NOMO-1 treated with DMSO at 0.1 percent for 48 hours (cell line): ENCODE measurements at regions not wholly inside any gene's neighbourhood (a gene's known extent, or its start where the extent isn't known, plus 50 kb on each side); places are given as distances from the start of the nearest gene placed in this dataset.
"Not testable (repeated sequence)": the region's sequence is repeated elsewhere in the genome, so short reads cannot be mapped to it uniquely, and the experiment has no call there.

ENCODE experiments used
- DNase-seq: peaks from one replicate; lab custom pipeline; 2025; ENCODE audit not compliant: unreplicated experiment; lab: John Stamatoyannopoulos, UW

- DNase-seq, result no peak
These were observed 921.0 kb downstream of the KCNA4 start for GRCh38 chr11:29095821-29096220.

GRCh38 chr11:29093416-29094120 lies 923.3 kb downstream of the KCNA4 start:
- no peak for DNase-seq

GRCh38 chr11:29087200-29087812 lies 929.5 kb downstream of the KCNA4 start:
- DNase-seq, result no peak

- no peak for DNase-seq
These were observed 941.1 kb downstream of the KCNA4 start for GRCh38 chr11:29075726-29076125.

GRCh38 chr11:29063630-29064361 lies 953.0 kb downstream of the KCNA4 start:
- no peak for DNase-seq

GRCh38 chr11:29061452-29061851 lies 953.3 kb downstream of the METTL15 start:
- no peak for DNase-seq

- DNase-seq, result not testable (repeated sequence)
These were observed 948.3 kb downstream of the METTL15 start for GRCh38 chr11:29056487-29056886.

- DNase-seq, result no peak
These were observed 943.7 kb downstream of the METTL15 start for GRCh38 chr11:29051935-29052334.

GRCh38 chr11:29050962-29051361 lies 942.8 kb downstream of the METTL15 start:
- not testable (repeated sequence) for DNase-seq

GRCh38 chr11:29040489-29040888 lies 932.3 kb downstream of the METTL15 start:
- no peak for DNase-seq

- DNase-seq, result no peak
These were observed 924.4 kb downstream of the METTL15 start for GRCh38 chr11:29032384-29033149.

- no peak for DNase-seq
These were observed 921.3 kb downstream of the METTL15 start for GRCh38 chr11:29029452-29029851.

- no peak for DNase-seq
These were observed 919.2 kb downstream of the METTL15 start for GRCh38 chr11:29027436-29027835.

- DNase-seq, result no peak
These were observed 918.1 kb downstream of the METTL15 start for GRCh38 chr11:29026286-29026685.

GRCh38 chr11:29025001-29025400 lies 916.8 kb downstream of the METTL15 start:
- DNase-seq, result no peak

- no peak for DNase-seq
These were observed 916.2 kb downstream of the METTL15 start for GRCh38 chr11:29024386-29024785.

GRCh38 chr11:29023761-29024160 lies 915.6 kb downstream of the METTL15 start:
- DNase-seq, result no peak

- DNase-seq, result no peak
These were observed 914.5 kb downstream of the METTL15 start for GRCh38 chr11:29022676-29023075.

- no peak for DNase-seq
These were observed 911.9 kb downstream of the METTL15 start for GRCh38 chr11:29019960-29020683.

GRCh38 chr11:29018631-29019030 lies 910.4 kb downstream of the METTL15 start:
- no peak for DNase-seq

GRCh38 chr11:29017941-29018340 lies 909.8 kb downstream of the METTL15 start:
- no peak for DNase-seq
